ENCODE measurements at regions not wholly inside any gene's neighbourhood (a gene's known extent, or its start where the extent isn't known, plus 50 kb on each side); places are given as distances from the start of the nearest gene placed in this dataset.
"Not testable (repeated sequence)": the region's sequence is repeated elsewhere in the genome, so short reads cannot be mapped to it uniquely, and the experiment has no call there.

- Histone ChIP-seq H3K18ac (ENCODE audit: insufficient read length, low read depth, low read length) (no peak overlapping the region), H2BK15ac (ENCODE audit: low read depth, low read length) (no peak overlapping the region), H3K4me2 (ENCODE audit: insufficient read depth, insufficient read length, low read length) (no peak overlapping the region), H3K14ac (ENCODE audit: insufficient read depth, low read length) (no peak overlapping the region), H2AFZ (ENCODE audit: low read length) (no peak overlapping the region), H4K8ac (replicated peaks; ENCODE audit: insufficient read length, low read depth, low read length) (no peak overlapping the region), H3K27ac (ENCODE audit: insufficient read length, low read depth, low read length) (no peak overlapping the region), H3K79me1 (ENCODE audit: insufficient read depth, low read depth, low read length, poor library complexity, severe bottlenecking) (no peaks in the 10 kb centered on the region), H3K27me3 (ENCODE audit: insufficient read depth, low read length) (no peaks in the 10 kb centered on the region; the same call in 1 of the 2 replicates), H3K56ac (ENCODE audit: insufficient read length, low read depth, low read length) (no peak overlapping the region), H3T11ph (ENCODE audit: low read length) (no peak overlapping the region), H3K4me1 (ENCODE audit: insufficient read depth, low read length) (no peaks in the 10 kb centered on the region), H2BK12ac (ENCODE audit: insufficient read length, low read depth, low read length) (no peak overlapping the region), H2BK120ac (ENCODE audit: low read depth, low read length, poor library complexity, severe bottlenecking) (no peak overlapping the region), H4K91ac (ENCODE audit: insufficient read length, low read depth, low read length) (no peak overlapping the region), H2BK20ac (ENCODE audit: low read depth, low read length, poor library complexity, severe bottlenecking) (no peak overlapping the region), H2BK5ac (ENCODE audit: insufficient read length, low read length) (no peak overlapping the region), H3K23ac (ENCODE audit: insufficient read length, low read depth, low read length) (no peak overlapping the region), H4K20me1 (ENCODE audit: control insufficient read depth, insufficient read depth, insufficient read length) (no peaks in the 10 kb centered on the region), H3K79me2 (ENCODE audit: insufficient read depth, low read length) (no peaks in the 10 kb centered on the region), H3K9ac (ENCODE audit: extremely low read depth, insufficient read length, low read length) (no peak overlapping the region), H4K5ac (ENCODE audit: insufficient read length, low read depth, low read length) (no peak overlapping the region), H2AK5ac (ENCODE audit: insufficient read length, low read length) (no peak overlapping the region), H3K4ac (ENCODE audit: low read depth, low read length) (no peak overlapping the region), H3K9me3 (ENCODE audit: control insufficient read depth, low read depth, low read length) (no peaks in the 10 kb centered on the region), H3K23me2 (ENCODE audit: insufficient read length, low read depth, low read length, poor library complexity, severe bottlenecking) (no peaks in the 10 kb centered on the region)
- TF ChIP-seq, protein P1, sequence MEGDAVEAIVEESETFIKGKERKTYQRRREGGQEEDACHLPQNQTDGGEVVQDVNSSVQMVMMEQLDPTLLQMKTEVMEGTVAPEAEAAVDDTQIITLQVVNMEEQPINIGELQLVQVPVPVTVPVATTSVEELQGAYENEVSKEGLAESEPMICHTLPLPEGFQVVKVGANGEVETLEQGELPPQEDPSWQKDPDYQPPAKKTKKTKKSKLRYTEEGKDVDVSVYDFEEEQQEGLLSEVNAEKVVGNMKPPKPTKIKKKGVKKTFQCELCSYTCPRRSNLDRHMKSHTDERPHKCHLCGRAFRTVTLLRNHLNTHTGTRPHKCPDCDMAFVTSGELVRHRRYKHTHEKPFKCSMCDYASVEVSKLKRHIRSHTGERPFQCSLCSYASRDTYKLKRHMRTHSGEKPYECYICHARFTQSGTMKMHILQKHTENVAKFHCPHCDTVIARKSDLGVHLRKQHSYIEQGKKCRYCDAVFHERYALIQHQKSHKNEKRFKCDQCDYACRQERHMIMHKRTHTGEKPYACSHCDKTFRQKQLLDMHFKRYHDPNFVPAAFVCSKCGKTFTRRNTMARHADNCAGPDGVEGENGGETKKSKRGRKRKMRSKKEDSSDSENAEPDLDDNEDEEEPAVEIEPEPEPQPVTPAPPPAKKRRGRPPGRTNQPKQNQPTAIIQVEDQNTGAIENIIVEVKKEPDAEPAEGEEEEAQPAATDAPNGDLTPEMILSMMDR (conservative IDR thresholded peaks at IDR 0.05): no peak
- peaks cover 11% of the 10 kb centered on the region for H3K27me3 Mint-ChIP-seq (ENCODE audit: low read depth)
- H3K9me3 Mint-ChIP-seq: no peaks in the 10 kb centered on the region; a peak in 1 of 5 replicates
- no CpG with 5 or more reads among the region's 3 CpGs for WGBS (ENCODE audit: extremely low coverage, insufficient read length, low lambda C conversion rate)
- H3K27ac Mint-ChIP-seq: no peak overlapping the region
- peaks cover 0 to 10% of the 10 kb centered on the region in 2 experiments; a peak in 2 of 4 replicates for H3K4me1 Mint-ChIP-seq
- no peak for DNase-seq
- no peaks in the 10 kb centered on the region for H3K36me3 Mint-ChIP-seq (ENCODE audit: insufficient read depth in 1 of 3, low read depth in 3 of 3)
- H3K4me3 Mint-ChIP-seq: no peak overlapping the region
Observed at GRCh38 chr18:22067682-22068081, 101.7 kb upstream of the GATA6 start.

GRCh38 chr18:22068784-22069183 is 100.6 kb upstream of the GATA6 start:
- not testable (repeated sequence) for H3K79me1 ChIP-seq (ENCODE audit: insufficient read depth, low read depth, low read length, poor library complexity, severe bottlenecking); H2BK15ac ChIP-seq (ENCODE audit: low read depth, low read length); H3K79me2 ChIP-seq (ENCODE audit: insufficient read depth, low read length); H3K4ac ChIP-seq (ENCODE audit: low read depth, low read length); H3K4me3 Mint-ChIP-seq; H3K4me1 Mint-ChIP-seq; H3K27ac ChIP-seq (ENCODE audit: insufficient read length, low read depth, low read length); H3K23me2 ChIP-seq (ENCODE audit: insufficient read length, low read depth, low read length, poor library complexity, severe bottlenecking); H3K4me1 ChIP-seq (ENCODE audit: insufficient read depth, low read length); H4K91ac ChIP-seq (ENCODE audit: insufficient read length, low read depth, low read length); H2BK5ac ChIP-seq (ENCODE audit: insufficient read length, low read length); H3K9ac ChIP-seq (ENCODE audit: extremely low read depth, insufficient read length, low read length); H4K5ac ChIP-seq (ENCODE audit: insufficient read length, low read depth, low read length); H4K20me1 ChIP-seq (ENCODE audit: control insufficient read depth, insufficient read depth, insufficient read length); H3K27me3 ChIP-seq (ENCODE audit: insufficient read depth, low read length); H3K14ac ChIP-seq (ENCODE audit: insufficient read depth, low read length); H3K23ac ChIP-seq (ENCODE audit: insufficient read length, low read depth, low read length); H2AFZ ChIP-seq (ENCODE audit: low read length); H3K36me3 Mint-ChIP-seq (ENCODE audit: insufficient read depth in 1 of 3, low read depth in 3 of 3); H2BK12ac ChIP-seq (ENCODE audit: insufficient read length, low read depth, low read length); H3K9me3 Mint-ChIP-seq; DNase-seq; H3T11ph ChIP-seq (ENCODE audit: low read length); H2AK5ac ChIP-seq (ENCODE audit: insufficient read length, low read length); H3K4me2 ChIP-seq (ENCODE audit: insufficient read depth, insufficient read length, low read length); H4K8ac ChIP-seq (replicated peaks; ENCODE audit: insufficient read length, low read depth, low read length); H2BK20ac ChIP-seq (ENCODE audit: low read depth, low read length, poor library complexity, severe bottlenecking); H3K9me3 ChIP-seq (ENCODE audit: control insufficient read depth, low read depth, low read length); H3K56ac ChIP-seq (ENCODE audit: insufficient read length, low read depth, low read length); H3K18ac ChIP-seq (ENCODE audit: insufficient read length, low read depth, low read length); H2BK120ac ChIP-seq (ENCODE audit: low read depth, low read length, poor library complexity, severe bottlenecking)
- no CpG with 5 or more reads among the region's 2 CpGs for WGBS (ENCODE audit: extremely low coverage, insufficient read length, low lambda C conversion rate)
- peaks cover 11% of the 10 kb centered on the region for H3K27me3 Mint-ChIP-seq (ENCODE audit: low read depth)
- H3K27ac Mint-ChIP-seq: peak overlapping the region in 1 of 3 experiments; percentile 22; a peak in 1 of 7 replicates

Data from H9 (cell line).